Psoas muscle (tissue), 7 donors: ENCODE measurements at regions not wholly inside any gene's neighbourhood (a gene's known extent, or its start where the extent isn't known, plus 50 kb on each side); places are given as distances from the start of the nearest gene placed in this dataset.
"Not testable (repeated sequence)": the region's sequence is repeated elsewhere in the genome, so short reads cannot be mapped to it uniquely, and the experiment has no call there.

Experiments used
- ATAC-seq, 4 donors: fragments of 200-7000 bp; cut with Tn5 transposase; one replicate each; pipeline ENCODE4 v1.9.1; 2020; ENCODE audit warnings: moderate library complexity in 3 of 4, mild to moderate bottlenecking in 2 of 4
- DNase-seq, 2 donors: peaks; one replicate each; pipeline ENCODE4 v3.0.0-alpha.2; 2020
- H3K27ac ChIP-seq: fragments of 200-600 bp; one replicate; pipeline ENCODE4 v1.8.0; 2022
- H3K27me3 ChIP-seq, 3 donors: fragments of 200-600 bp in 1 of 3; one replicate each; pipeline versions ENCODE4 v1.6.1 to v1.8.0; 2013 to 2022; ENCODE audit warnings: low read length in 2 of 3, mild to moderate bottlenecking in 2 of 3, moderate library complexity in 1 of 3; ENCODE audit not compliant: insufficient read depth in 3 of 3
- H3K36me3 ChIP-seq, 2 donors: fragments of 200-600 bp in 1 of 2; one replicate each; pipeline versions ENCODE4 v1.6.1 to v1.8.0; 2013 to 2022; ENCODE audit warnings: low read depth in 1 of 2, mild to moderate bottlenecking in 1 of 2, moderate library complexity in 1 of 2; ENCODE audit not compliant: insufficient read depth in 1 of 2
- H3K4me1 ChIP-seq: fragments of 200-600 bp; one replicate; pipeline ENCODE4 v1.8.0; 2022
- H3K4me3 ChIP-seq: fragments of 200-600 bp; one replicate; pipeline ENCODE4 v1.8.0; 2022; ENCODE audit warnings: mild to moderate bottlenecking
- H3K9me3 ChIP-seq: fragments of 200-600 bp; one replicate; pipeline ENCODE4 v1.8.0; 2022
- WGBS, 3 donors: extraction: QIAGEN DNeasy Blood & Tissue Kit; methylation state at CpG; one replicate each; pipeline versions ENCODE4 v1.1.6 to v1.1.7; 2013; 5-methylcytosine and 5-hydroxymethylcytosine counted together
- intact Hi-C, 2 donors: fragments of 100-400 bp; cut with DNase I; formaldehyde crosslinking; loops; one replicate each; pipeline versions ENCODE4 v1.11.0 to v1.14.2; 2022
- TF ChIP-seq, protein P1 (sequence below): fragments of 200-600 bp; IDR thresholded peaks from one replicate; pipeline ENCODE4 v1.8.0; 2022; ENCODE audit warnings: antibody characterized with exemption
- donor health status: healthy with polysubstance abuse.
- donor health status: DM: no; HTN: no; CAD: no; lungs with moderate emphysema.
- donor health status: Bipolar disorder and iron deficiency.
- donor health status: healthy.
- donor health status: DM: yes; HTN: yes; CAD: no.
- donor health status: DM: no; HTN: no; CAD: no.
- donor health status: DM: yes; HTN: yes; CAD: no.

DNA sequence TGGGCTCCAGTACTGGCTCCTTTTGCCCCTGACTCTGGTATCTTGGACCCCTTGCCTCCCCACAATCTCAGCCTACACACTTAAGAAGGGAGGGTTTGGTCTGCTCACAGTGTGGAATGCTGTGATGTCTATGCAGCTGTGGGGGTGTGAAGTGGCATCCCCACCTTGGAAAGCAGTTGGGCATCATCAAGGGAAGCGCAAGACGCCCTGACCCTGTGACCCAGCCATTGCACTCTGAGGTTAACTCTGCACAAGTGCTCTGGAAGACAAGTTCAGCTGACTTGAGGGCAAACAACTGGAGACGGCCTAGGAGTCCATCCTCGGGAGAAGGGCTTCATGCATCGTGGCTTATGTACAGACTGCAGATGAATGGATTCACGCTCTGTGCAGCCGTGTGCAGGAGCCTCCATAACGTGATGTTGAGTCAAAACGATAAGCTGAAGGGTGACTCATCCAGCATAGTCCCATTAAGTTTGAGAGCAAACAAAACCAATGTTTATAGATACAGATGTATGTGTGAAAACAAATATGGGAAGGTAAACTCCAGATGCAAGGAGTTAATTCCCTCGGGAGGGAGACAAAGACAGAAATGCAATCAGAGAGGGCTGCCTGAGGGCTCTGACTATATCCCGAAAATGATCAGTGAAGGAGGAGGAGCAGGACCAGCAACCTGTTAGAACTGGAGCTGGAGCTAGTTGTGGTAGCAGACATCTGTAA lies 86.8 kb downstream of the LSM3 start:
- Histone ChIP-seq H3K27me3 (peaks cover 0 to 1% (median 0%) of the 10 kb centered on the region in 3 donors), H3K9me3 (no peaks in the 10 kb centered on the region), H3K27ac (no peak overlapping the region), H3K36me3 (no peaks in the 10 kb centered on the region), H3K4me3 (no peak overlapping the region), H3K4me1 (peaks cover 3% of the 10 kb centered on the region)
- no peak for ATAC-seq
- DNase-seq, result no peak
- intact Hi-C loops, result no loop called here
- TF ChIP-seq, protein P1, sequence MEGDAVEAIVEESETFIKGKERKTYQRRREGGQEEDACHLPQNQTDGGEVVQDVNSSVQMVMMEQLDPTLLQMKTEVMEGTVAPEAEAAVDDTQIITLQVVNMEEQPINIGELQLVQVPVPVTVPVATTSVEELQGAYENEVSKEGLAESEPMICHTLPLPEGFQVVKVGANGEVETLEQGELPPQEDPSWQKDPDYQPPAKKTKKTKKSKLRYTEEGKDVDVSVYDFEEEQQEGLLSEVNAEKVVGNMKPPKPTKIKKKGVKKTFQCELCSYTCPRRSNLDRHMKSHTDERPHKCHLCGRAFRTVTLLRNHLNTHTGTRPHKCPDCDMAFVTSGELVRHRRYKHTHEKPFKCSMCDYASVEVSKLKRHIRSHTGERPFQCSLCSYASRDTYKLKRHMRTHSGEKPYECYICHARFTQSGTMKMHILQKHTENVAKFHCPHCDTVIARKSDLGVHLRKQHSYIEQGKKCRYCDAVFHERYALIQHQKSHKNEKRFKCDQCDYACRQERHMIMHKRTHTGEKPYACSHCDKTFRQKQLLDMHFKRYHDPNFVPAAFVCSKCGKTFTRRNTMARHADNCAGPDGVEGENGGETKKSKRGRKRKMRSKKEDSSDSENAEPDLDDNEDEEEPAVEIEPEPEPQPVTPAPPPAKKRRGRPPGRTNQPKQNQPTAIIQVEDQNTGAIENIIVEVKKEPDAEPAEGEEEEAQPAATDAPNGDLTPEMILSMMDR, result no peak
- 80 to 89% (median 86%) methylated on average over 11 of the region's 11 CpGs for WGBS, 3 donors

DNA sequence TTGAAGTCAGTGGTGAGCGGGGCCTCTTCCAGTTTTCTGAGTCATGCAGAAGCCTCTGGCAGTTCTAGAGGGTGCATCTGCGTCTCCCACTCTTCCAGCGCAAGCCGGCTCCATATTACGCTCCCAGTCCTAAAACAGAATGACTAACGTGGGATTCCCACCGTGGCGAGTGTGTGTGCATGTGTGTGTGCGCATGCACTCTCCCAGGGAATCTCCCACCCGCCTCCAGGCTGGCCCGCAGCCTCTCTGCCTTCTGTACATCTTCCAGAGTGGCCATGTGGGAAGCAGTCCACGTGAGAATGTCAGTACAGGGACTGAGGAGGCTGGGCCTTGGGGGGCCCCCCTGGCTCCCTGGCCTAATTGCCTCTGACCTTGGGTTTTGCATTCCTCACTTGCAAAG lies 87.7 kb downstream of the LSM3 start:
- intact Hi-C loops, result no loop called here
- peaks cover 0 to 1% (median 0%) of the 10 kb centered on the region in 3 donors for H3K27me3 ChIP-seq
- H3K4me3 ChIP-seq, result no peak overlapping the region
- H3K9me3 ChIP-seq, result no peaks in the 10 kb centered on the region
- peak in 3 of 4 donors; percentile 15 to 58 (median 35) for ATAC-seq
- TF ChIP-seq, protein P1, result no peak
- no peaks in the 10 kb centered on the region for H3K36me3 ChIP-seq
- no peak overlapping the region for H3K27ac ChIP-seq
- DNase-seq, result peak in 1 of 2 donors; percentile 55
- H3K4me1 ChIP-seq, result peaks cover 1% of the 10 kb centered on the region
- WGBS, 3 donors, result 57 to 64% (median 63%) methylated on average over 12 of the region's 12 CpGs

DNA sequence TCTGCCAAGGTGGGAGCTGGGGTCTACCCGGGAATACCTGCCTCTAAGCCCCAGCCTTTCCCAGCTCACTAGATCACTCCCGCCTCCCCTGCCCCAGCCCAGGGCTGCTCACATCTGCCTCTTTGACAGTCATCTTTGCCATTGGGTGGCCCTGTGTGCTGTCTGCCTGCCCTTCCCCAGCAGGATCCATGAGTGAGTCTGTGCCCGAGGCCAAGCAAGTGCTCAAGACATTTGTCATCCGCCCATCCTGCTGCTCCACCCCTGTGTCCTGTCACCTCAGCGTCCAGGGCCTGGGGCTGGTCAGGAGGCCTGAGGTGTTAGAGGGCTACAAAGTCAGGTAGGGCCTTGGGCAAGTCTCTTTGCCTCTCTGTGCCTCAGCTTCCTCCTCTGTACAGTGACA lies 89.4 kb downstream of the LSM3 start:
- TF ChIP-seq, protein P1, result no peak
- intact Hi-C loops, result no loop called here
- 72 to 76% (median 73%) methylated on average over 5 of the region's 5 CpGs for WGBS, 3 donors
- H3K27ac ChIP-seq, result no peak overlapping the region
- no peaks in the 10 kb centered on the region for H3K9me3 ChIP-seq
- H3K4me3 ChIP-seq, result no peak overlapping the region
- peaks cover 0 to 1% (median 0%) of the 10 kb centered on the region in 3 donors for H3K27me3 ChIP-seq
- no peaks in the 10 kb centered on the region for H3K4me1 ChIP-seq
- no peak for DNase-seq
- H3K36me3 ChIP-seq, result no peaks in the 10 kb centered on the region
- ATAC-seq, result peak in 2 of 4 donors; percentile 43 to 61

DNA sequence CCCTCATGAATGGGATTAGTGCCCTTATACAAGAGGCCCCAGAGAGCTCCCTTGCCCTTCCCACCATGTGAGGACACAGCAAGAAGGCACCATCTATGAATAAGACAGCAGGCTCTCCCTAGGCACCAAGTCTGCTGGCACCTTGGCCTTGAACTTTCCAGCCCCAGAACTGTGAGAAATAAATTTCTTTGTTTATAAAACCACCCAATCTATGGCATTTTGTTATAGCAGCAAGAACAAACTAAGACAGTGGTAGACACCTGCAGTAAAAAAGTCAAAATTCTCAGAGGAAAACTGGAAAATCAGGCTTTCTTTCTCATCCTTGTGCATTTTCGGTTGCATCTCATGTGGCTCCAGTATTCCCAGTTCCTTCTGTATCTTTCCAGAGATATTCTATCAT lies 90.3 kb downstream of the LSM3 start:
- no peak overlapping the region for H3K4me3 ChIP-seq
- no peaks in the 10 kb centered on the region for H3K4me1 ChIP-seq
- WGBS, 3 donors, result 95 to 98% (median 96%) methylated on average over 1 of the region's 1 CpG
- H3K9me3 ChIP-seq, result no peaks in the 10 kb centered on the region
- no peak overlapping the region for H3K27ac ChIP-seq
- no peaks in the 10 kb centered on the region for H3K36me3 ChIP-seq
- H3K27me3 ChIP-seq, result peaks cover 0 to 1% (median 0%) of the 10 kb centered on the region in 3 donors
- DNase-seq, result no peak
- no peak for ATAC-seq
- TF ChIP-seq, protein P1, result no peak
- intact Hi-C loops, result no loop called here

DNA sequence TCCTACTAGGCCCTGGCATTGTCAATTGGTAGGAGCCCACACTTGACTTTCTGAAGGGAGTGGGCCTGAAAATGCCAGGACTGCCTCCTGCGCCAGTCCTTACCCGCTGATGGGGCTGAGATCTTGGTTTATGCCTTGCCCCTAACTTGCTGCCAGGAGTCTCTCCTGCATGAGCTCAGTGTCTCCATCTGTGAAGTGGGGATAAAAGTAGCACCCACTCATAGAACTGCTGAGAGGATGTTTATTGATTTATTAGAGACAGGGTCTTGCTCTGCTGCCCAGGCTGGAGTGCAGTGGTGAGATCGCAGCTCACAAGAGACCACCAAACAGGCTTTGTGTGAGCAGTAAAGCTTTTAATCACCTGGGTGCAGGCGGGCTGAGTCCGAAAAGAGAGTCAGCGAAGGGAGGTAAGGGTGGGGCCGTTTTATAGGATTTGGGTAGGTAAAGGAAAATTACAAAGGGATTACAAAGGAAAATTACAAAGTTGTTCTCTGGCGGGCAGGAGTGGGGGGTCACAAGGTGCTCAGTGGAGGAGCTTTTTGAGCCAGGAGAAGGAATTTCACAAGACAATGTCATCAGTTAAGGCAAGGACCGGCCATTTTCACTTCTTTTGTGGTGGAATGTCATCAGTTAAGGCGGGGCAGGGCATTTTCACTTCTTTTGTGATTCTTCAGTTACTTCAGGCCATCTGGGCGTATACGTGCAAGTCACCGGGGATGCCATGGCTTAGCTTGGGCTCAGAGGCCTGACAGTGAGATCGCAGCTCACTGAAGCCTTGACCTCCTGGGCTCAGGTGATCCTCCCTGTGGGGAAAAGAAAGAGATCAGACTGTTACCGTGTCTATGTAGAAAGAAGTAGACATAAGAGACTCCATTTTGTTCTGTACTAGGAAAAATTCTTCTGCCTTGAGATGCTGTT lies 93.7 kb downstream of the LSM3 start:
- H3K27ac ChIP-seq, intact Hi-C loops, H3K4me3 ChIP-seq, H3K4me1 ChIP-seq, H3K9me3 ChIP-seq, DNase-seq, H3K27me3 ChIP-seq, H3K36me3 ChIP-seq, ATAC-seq: not testable (repeated sequence)
- WGBS, 3 donors, result 91 to 93% (median 92%) methylated on average over 13 to 15 of the region's 15 CpGs

DNA sequence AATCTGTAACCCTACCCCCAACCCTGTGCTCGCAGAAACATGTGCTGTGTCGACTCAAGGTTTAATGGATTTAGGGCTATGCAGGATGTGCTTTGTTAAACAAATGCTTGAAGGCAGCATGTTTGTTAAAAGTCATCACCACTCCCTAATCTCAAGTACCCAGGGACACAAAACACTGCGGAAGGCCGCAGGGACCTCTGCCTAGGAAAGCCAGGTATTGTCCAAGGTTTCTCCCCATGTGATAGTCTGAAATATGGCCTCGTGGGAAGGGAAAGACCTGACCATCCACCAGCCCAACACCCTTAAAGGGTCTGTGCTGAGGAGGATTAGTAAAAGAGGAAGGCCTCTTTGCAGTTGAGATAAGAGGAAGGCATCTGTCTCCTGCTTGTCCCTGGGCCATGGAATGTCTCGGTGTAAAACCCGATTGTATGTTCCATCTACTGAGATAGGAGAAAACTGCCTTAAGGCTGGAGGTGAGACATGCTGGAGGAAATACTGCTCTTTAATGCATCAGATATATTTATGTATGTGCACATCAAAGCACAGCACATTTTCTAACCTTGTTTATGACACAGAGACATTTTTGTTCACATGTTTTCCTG lies 94.4 kb downstream of the LSM3 start:
- intact Hi-C loops, H3K9me3 ChIP-seq, ATAC-seq, H3K4me3 ChIP-seq, H3K27ac ChIP-seq, H3K4me1 ChIP-seq, H3K36me3 ChIP-seq, H3K27me3 ChIP-seq, DNase-seq: not testable (repeated sequence)
- 82 to 86% (median 82%) methylated on average over 5 to 7 of the region's 7 CpGs for WGBS, 3 donors
